ENCODE measurements at regions not wholly inside any gene's neighbourhood (a gene's known extent, or its start where the extent isn't known, plus 50 kb on each side); places are given as distances from the start of the nearest gene placed in this dataset.

GRCh38 chr18:42578792-42579191, 536.7 kb downstream of the RIT2 start:
- TF ChIP-seq EZH2phosphoT487 (IDR thresholded peaks at IDR 0.05; ENCODE audit: borderline replicate concordance, low read length) = no peak
- TF ChIP-seq CTCF (IDR thresholded peaks at IDR 0.05; ENCODE audit: low read depth, low read length, poor library complexity, severe bottlenecking) = no peak
- H3K9me2 ChIP-seq (replicated peaks; ENCODE audit: control insufficient read depth, low read length) = no peaks in the 10 kb centered on the region
- H3K27ac ChIP-seq (ENCODE audit: low read depth, low read length) = no peak overlapping the region
- no peaks in the 10 kb centered on the region for H3K4me1 ChIP-seq (ENCODE audit: control insufficient read depth, low read length)
- no peaks in the 10 kb centered on the region for H3F3A ChIP-seq (ENCODE audit: control insufficient read depth, insufficient read depth)
- no peaks in the 10 kb centered on the region for H4K20me1 ChIP-seq (ENCODE audit: control insufficient read depth, insufficient read depth, low read depth, low read length)
- H3K36me3 ChIP-seq (ENCODE audit: control insufficient read depth, low read length) = no peaks in the 10 kb centered on the region
- H3K9me3 ChIP-seq (ENCODE audit: control insufficient read depth, insufficient read depth, low read length) = no peaks in the 10 kb centered on the region
- H3K4me3 ChIP-seq (ENCODE audit: low read length) = no peak overlapping the region
- no peaks in the 10 kb centered on the region for H3K79me2 ChIP-seq (ENCODE audit: control insufficient read depth, low read length)
- H3K27me3 ChIP-seq (ENCODE audit: control insufficient read depth, low read length) = no peaks in the 10 kb centered on the region
- no peak overlapping the region for H3K4me2 ChIP-seq (ENCODE audit: low read length)

- Histone ChIP-seq H3K4me2 (ENCODE audit: low read length) (no peak overlapping the region), H3K36me3 (ENCODE audit: control insufficient read depth, low read length) (no peaks in the 10 kb centered on the region), H4K20me1 (ENCODE audit: control insufficient read depth, insufficient read depth, low read depth, low read length) (no peaks in the 10 kb centered on the region), H3K4me1 (ENCODE audit: control insufficient read depth, low read length) (no peaks in the 10 kb centered on the region), H3K4me3 (ENCODE audit: low read length) (no peak overlapping the region), H3K27ac (ENCODE audit: low read depth, low read length) (no peak overlapping the region), H3F3A (ENCODE audit: control insufficient read depth, insufficient read depth) (no peaks in the 10 kb centered on the region), H3K9me2 (replicated peaks; ENCODE audit: control insufficient read depth, low read length) (no peaks in the 10 kb centered on the region), H3K27me3 (ENCODE audit: control insufficient read depth, low read length) (no peaks in the 10 kb centered on the region), H3K9me3 (ENCODE audit: control insufficient read depth, insufficient read depth, low read length) (no peaks in the 10 kb centered on the region), H3K79me2 (ENCODE audit: control insufficient read depth, low read length) (no peaks in the 10 kb centered on the region)
- TF ChIP-seq CTCF (IDR thresholded peaks at IDR 0.05; ENCODE audit: low read depth, low read length, poor library complexity, severe bottlenecking) (no peak), EZH2phosphoT487 (IDR thresholded peaks at IDR 0.05; ENCODE audit: borderline replicate concordance, low read length) (no peak)
These were observed 533.2 kb downstream of the RIT2 start for GRCh38 chr18:42582266-42582665.

- H3K79me2 ChIP-seq (ENCODE audit: control insufficient read depth, low read length) = no peaks in the 10 kb centered on the region
- no peaks in the 10 kb centered on the region for H3K4me1 ChIP-seq (ENCODE audit: control insufficient read depth, low read length)
- H3K9me2 ChIP-seq (replicated peaks; ENCODE audit: control insufficient read depth, low read length) = no peaks in the 10 kb centered on the region
- no peaks in the 10 kb centered on the region for H4K20me1 ChIP-seq (ENCODE audit: control insufficient read depth, insufficient read depth, low read depth, low read length)
- H3K4me3 ChIP-seq (ENCODE audit: low read length) = no peak overlapping the region
- H3K36me3 ChIP-seq (ENCODE audit: control insufficient read depth, low read length) = no peaks in the 10 kb centered on the region
- H3F3A ChIP-seq (ENCODE audit: control insufficient read depth, insufficient read depth) = no peaks in the 10 kb centered on the region
- no peak overlapping the region for H3K4me2 ChIP-seq (ENCODE audit: low read length)
- TF ChIP-seq EZH2phosphoT487 (IDR thresholded peaks at IDR 0.05; ENCODE audit: borderline replicate concordance, low read length) (no peak), CTCF (IDR thresholded peaks at IDR 0.05; ENCODE audit: low read depth, low read length, poor library complexity, severe bottlenecking) (no peak)
- no peaks in the 10 kb centered on the region for H3K9me3 ChIP-seq (ENCODE audit: control insufficient read depth, insufficient read depth, low read length)
- H3K27me3 ChIP-seq (ENCODE audit: control insufficient read depth, low read length) = no peaks in the 10 kb centered on the region
- H3K27ac ChIP-seq (ENCODE audit: low read depth, low read length) = no peak overlapping the region
These were observed 532.2 kb downstream of the RIT2 start for GRCh38 chr18:42583283-42583731.

GRCh38 chr18:42586601-42587000, 528.9 kb downstream of the RIT2 start:
- H3K36me3 ChIP-seq (ENCODE audit: control insufficient read depth, low read length) = no peaks in the 10 kb centered on the region
- H3K27ac ChIP-seq (ENCODE audit: low read depth, low read length) = no peak overlapping the region
- no peaks in the 10 kb centered on the region for H3K9me3 ChIP-seq (ENCODE audit: control insufficient read depth, insufficient read depth, low read length)
- H3K4me1 ChIP-seq (ENCODE audit: control insufficient read depth, low read length) = no peaks in the 10 kb centered on the region
- H3K79me2 ChIP-seq (ENCODE audit: control insufficient read depth, low read length) = no peaks in the 10 kb centered on the region
- H3K9me2 ChIP-seq (replicated peaks; ENCODE audit: control insufficient read depth, low read length) = no peaks in the 10 kb centered on the region
- no peak overlapping the region for H3K4me3 ChIP-seq (ENCODE audit: low read length)
- no peak overlapping the region for H3K4me2 ChIP-seq (ENCODE audit: low read length)
- H3K27me3 ChIP-seq (ENCODE audit: control insufficient read depth, low read length) = no peaks in the 10 kb centered on the region
- H4K20me1 ChIP-seq (ENCODE audit: control insufficient read depth, insufficient read depth, low read depth, low read length) = no peaks in the 10 kb centered on the region
- no peak for TF ChIP-seq CTCF (IDR thresholded peaks at IDR 0.05; ENCODE audit: low read depth, low read length, poor library complexity, severe bottlenecking)
- no peak for TF ChIP-seq EZH2phosphoT487 (IDR thresholded peaks at IDR 0.05; ENCODE audit: borderline replicate concordance, low read length)
- H3F3A ChIP-seq (ENCODE audit: control insufficient read depth, insufficient read depth) = no peaks in the 10 kb centered on the region

All from DOHH2 (cell line).